ENCODE measurements at regions not wholly inside any gene's neighbourhood (a gene's known extent, or its start where the extent isn't known, plus 50 kb on each side); places are given as distances from the start of the nearest gene placed in this dataset.

DNA sequence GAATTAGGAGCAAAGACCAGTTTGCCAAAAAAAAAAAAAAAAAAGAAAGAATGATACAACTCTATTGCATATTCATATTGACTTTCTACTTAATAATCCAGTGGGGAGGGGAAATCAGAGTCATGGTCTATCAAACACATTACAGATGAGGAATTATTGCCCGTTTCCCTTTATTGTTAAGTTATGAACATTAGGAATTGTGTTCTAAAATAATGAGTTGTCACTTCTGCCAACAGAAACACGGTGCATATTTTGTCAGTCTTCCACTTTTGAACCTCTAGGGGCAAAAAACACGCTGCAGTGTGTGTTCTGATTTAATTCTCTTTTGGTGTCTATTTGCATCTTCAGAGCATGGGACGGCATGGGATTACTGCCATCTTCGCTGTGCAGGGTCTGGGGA, 115.7 kb upstream of the RHOBTB1 start:
- no peak for TF ChIP-seq IRF2 (CRISPR knock-in tag; IDR thresholded peaks at IDR 0.05)
- TF ChIP-seq, protein P1, sequence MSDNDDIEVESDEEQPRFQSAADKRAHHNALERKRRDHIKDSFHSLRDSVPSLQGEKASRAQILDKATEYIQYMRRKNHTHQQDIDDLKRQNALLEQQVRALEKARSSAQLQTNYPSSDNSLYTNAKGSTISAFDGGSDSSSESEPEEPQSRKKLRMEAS (IDR thresholded peaks at IDR 0.05), result no peak
- no peak for TF ChIP-seq SP1 (IDR thresholded peaks at IDR 0.05)
- no peak for TF ChIP-seq SP1 (CRISPR knock-in tag; IDR thresholded peaks at IDR 0.05)
- TF ChIP-seq ZNF24 (IDR thresholded peaks at IDR 0.05), result no peak
- no peak for TF ChIP-seq POLR2AphosphoS5 (IDR thresholded peaks at IDR 0.05; ENCODE audit: low read depth, low read length)
- no peak for TF ChIP-seq NKX3-1 (CRISPR knock-in tag; IDR thresholded peaks at IDR 0.05)
- TF ChIP-seq POLR2A (IDR thresholded peaks at IDR 0.05; ENCODE audit: insufficient read depth in 1 of 2, low read depth in 2 of 2, low read length in 2 of 2), result no peak
- TF ChIP-seq, protein P2, sequence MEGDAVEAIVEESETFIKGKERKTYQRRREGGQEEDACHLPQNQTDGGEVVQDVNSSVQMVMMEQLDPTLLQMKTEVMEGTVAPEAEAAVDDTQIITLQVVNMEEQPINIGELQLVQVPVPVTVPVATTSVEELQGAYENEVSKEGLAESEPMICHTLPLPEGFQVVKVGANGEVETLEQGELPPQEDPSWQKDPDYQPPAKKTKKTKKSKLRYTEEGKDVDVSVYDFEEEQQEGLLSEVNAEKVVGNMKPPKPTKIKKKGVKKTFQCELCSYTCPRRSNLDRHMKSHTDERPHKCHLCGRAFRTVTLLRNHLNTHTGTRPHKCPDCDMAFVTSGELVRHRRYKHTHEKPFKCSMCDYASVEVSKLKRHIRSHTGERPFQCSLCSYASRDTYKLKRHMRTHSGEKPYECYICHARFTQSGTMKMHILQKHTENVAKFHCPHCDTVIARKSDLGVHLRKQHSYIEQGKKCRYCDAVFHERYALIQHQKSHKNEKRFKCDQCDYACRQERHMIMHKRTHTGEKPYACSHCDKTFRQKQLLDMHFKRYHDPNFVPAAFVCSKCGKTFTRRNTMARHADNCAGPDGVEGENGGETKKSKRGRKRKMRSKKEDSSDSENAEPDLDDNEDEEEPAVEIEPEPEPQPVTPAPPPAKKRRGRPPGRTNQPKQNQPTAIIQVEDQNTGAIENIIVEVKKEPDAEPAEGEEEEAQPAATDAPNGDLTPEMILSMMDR (CRISPR knock-in tag; IDR thresholded peaks at IDR 0.05), result no peak
